AG04450 (cell line): ENCODE measurements at regions not wholly inside any gene's neighbourhood (a gene's known extent, or its start where the extent isn't known, plus 50 kb on each side); places are given as distances from the start of the nearest gene placed in this dataset.
A peak's percentile ranks its signal among the peaks of the same experiment; 100 is the strongest.

ENCODE experiments used
- CTCF ChIA-PET: fragments of 300-600, 350-600 bp; formaldehyde crosslinking; extraction: SDS; loops from one replicate; lab custom pipeline; 2022; ENCODE audit warnings: antibody characterized with exemption, inconsistent platforms; lab: Charles Lee
- POLR2A ChIA-PET: fragments of 350-600 bp; formaldehyde crosslinking; extraction: SDS; loops from one replicate; lab custom pipeline; 2021; ENCODE audit warnings: antibody characterized with exemption, inconsistent platforms; lab: Yijun Ruan, JAX
- DNase-seq: peaks from one replicate; pipeline ENCODE4 v3.0.0-alpha.2; 2011; ENCODE audit warnings: low read depth, low spot score
- H3K27ac ChIP-seq: one replicate; pipeline ENCODE4 v1.5.1; 2012; ENCODE audit warnings: low read depth, low read length, control low read depth
- H3K27me3 ChIP-seq: one replicate; pipeline ENCODE4 v1.6.0; 2012; ENCODE audit warnings: low read length; ENCODE audit not compliant: control insufficient read depth, insufficient read depth
- H3K4me3 ChIP-seq: 2 replicates; pipeline ENCODE4 v1.5.1; 2011; ENCODE audit warnings: mild to moderate bottlenecking, low read depth, low read length, control low read depth
- H3K9me3 ChIP-seq: 2 replicates; pipeline ENCODE4 v1.5.1; 2012; ENCODE audit warnings: low read length; ENCODE audit not compliant: control insufficient read depth, insufficient read depth
- CTCF ChIP-seq: IDR thresholded peaks from 2 replicates; pipeline ENCODE4 v1.5.1; 2011; ENCODE audit warnings: low read depth, low read length, control low read depth, inconsistent platforms

- no peaks in the 10 kb centered on the region for H3K9me3 ChIP-seq
- H3K27me3 ChIP-seq: no peaks in the 10 kb centered on the region
- CTCF ChIA-PET: no interaction called here
- no peak overlapping the region for H3K4me3 ChIP-seq
- POLR2A ChIA-PET: no interaction called here
- H3K27ac ChIP-seq: no peak overlapping the region
- TF ChIP-seq CTCF: no peak
- DNase-seq: no peak
Observed at GRCh38 chr5:165602529-165602928, 2097.1 kb downstream of the MAT2B start.

GRCh38 chr5:165607026-165607425 lies 2101.6 kb downstream of the MAT2B start:
- Histone ChIP-seq H3K4me3 (no peak overlapping the region), H3K27me3 (no peaks in the 10 kb centered on the region), H3K27ac (no peak overlapping the region), H3K9me3 (no peaks in the 10 kb centered on the region)
- no peak for DNase-seq
- POLR2A ChIA-PET: no interaction called here
- no peak for TF ChIP-seq CTCF
- CTCF ChIA-PET: no interaction called here

- H3K9me3 ChIP-seq: no peaks in the 10 kb centered on the region
- no peak for DNase-seq
- H3K27me3 ChIP-seq: no peaks in the 10 kb centered on the region
- TF ChIP-seq CTCF: no peak
- CTCF ChIA-PET: interaction anchor here (0.7 kb wide), 1 partner anchor 1666 kb away, joined by 3 read pairs; no protein-coding TSS in a partner anchor
- no peak overlapping the region for H3K4me3 ChIP-seq
- POLR2A ChIA-PET: no interaction called here
- H3K27ac ChIP-seq: no peak overlapping the region
Observed at GRCh38 chr5:165609871-165610270, 2104.5 kb downstream of the MAT2B start.

DNA sequence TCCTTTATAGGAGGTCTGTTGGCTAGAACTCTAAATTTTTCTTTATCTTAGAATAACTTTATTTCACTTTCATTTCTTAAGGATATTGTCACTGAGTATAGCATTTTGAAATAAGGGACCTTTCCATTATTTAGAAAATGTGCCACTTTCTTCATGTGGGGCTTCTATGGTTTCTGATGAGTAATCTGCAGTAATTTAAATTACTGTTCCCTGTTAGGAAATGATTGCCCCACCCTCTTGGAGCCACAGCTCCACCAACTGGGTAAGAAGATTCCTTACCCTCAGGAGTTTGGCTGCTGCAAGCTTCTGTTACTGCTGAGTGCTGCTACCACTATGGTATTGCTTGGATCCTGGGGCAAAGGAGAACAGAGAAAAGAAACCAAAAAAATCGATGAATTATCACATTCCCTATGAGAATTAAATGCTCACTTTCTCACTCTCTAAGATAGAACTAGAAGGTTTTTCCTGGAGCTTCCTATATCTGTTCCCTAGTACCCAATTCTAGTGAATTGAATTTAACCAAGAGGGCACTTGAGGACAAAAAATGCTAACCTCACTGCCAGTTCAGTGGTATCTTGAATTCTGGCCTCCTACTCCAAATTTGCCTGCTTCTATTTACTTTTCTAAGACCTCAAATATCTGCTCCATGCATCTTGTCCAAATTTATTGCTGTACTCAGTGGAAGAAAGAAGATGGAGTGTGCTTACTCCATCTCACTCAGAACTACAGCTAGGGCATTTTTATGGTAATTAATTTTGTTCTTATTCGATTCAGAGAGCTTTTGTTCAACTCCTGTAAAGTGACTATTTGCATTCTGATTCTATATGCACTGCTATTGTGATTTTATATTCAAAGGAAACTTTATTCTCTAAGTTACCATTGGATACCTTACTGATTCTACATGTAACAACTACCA lies 2111.3 kb downstream of the MAT2B start:
- DNase-seq: no peak
- CTCF ChIA-PET: interaction anchor here (0.9 to 5.7 kb wide), 4 partner anchors 13 to 389 kb away, joined by 3 to 49 read pairs (median 6); no protein-coding TSS in a partner anchor
- no peak overlapping the region for H3K4me3 ChIP-seq
- POLR2A ChIA-PET: no interaction called here
- H3K9me3 ChIP-seq: no peaks in the 10 kb centered on the region; the same call in 1 of the 2 replicates
- peak; percentile 49 for TF ChIP-seq CTCF
- no peaks in the 10 kb centered on the region for H3K27me3 ChIP-seq
- no peak overlapping the region for H3K27ac ChIP-seq

DNA sequence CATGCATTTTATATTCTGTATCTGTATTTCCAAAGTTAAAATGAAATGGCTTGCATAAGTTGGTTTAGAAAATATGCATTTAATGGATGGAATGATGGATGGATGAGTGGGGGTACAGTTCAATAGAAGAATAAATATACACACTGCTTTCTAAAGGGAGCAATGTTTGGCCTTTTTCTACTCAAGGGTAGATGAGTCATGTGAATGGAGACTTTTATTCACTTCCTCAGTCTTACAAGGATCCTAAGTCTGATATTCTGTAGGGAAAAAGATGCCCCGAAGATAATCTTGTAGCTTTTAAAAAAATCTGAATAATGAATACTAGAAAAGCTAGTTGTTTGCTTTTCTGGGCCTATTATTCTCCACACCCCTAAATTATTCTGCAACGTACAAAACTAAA lies 2112.1 kb downstream of the MAT2B start:
- H3K27me3 ChIP-seq: no peaks in the 10 kb centered on the region
- no peak for DNase-seq
- POLR2A ChIA-PET: no interaction called here
- H3K27ac ChIP-seq: no peak overlapping the region
- H3K9me3 ChIP-seq: no peaks in the 10 kb centered on the region; the same call in 1 of the 2 replicates
- CTCF ChIA-PET: interaction anchor here (0.6 to 5.7 kb wide), 5 partner anchors 12 to 1605 kb away, joined by 3 to 49 read pairs (median 4); no protein-coding TSS in a partner anchor
- H3K4me3 ChIP-seq: no peak overlapping the region
- no peak for TF ChIP-seq CTCF
